ENCODE measurements at regions not wholly inside any gene's neighbourhood (a gene's known extent, or its start where the extent isn't known, plus 50 kb on each side); places are given as distances from the start of the nearest gene placed in this dataset.

- no peak for TF ChIP-seq CTCF (conservative IDR thresholded peaks at IDR 0.05)
- no peak for TF ChIP-seq ZFX (IDR thresholded peaks at IDR 0.05)
Observed at GRCh38 chr7:93031795-93032194, 86.0 kb downstream of the SAMD9 start.
